PC-9 (cell line): ENCODE measurements at regions not wholly inside any gene's neighbourhood (a gene's known extent, or its start where the extent isn't known, plus 50 kb on each side); places are given as distances from the start of the nearest gene placed in this dataset.

Source experiments
- BruUV-seq: library from RNA; stranded (reverse); fragments of 400-500 nt; replicated peaks from 2 replicates; lab custom pipeline; 2021; lab: Mats Ljungman, UMichigan
- CTCF ChIA-PET: fragments of 300-600 bp; sonication (Branson Sonifier 250); formaldehyde crosslinking; loops from one replicate; lab custom pipeline; 2022; ENCODE audit warnings: antibody characterized with exemption; lab: Charles Lee
- POLR2A ChIA-PET: fragments of 300-600 bp; sonication (Branson Sonifier 250); formaldehyde crosslinking; loops from one replicate; lab custom pipeline; 2022; ENCODE audit warnings: antibody characterized with exemption; ENCODE audit not compliant: unreplicated experiment; lab: Charles Lee
- DNase-seq, 2 experiments: peaks; one replicate each; pipeline versions ENCODE4 v3.0.0 to v3.0.0-alpha.2; 2015 to 2022; ENCODE audit warnings: mixed read lengths in 1 of 2
- H2AFZ ChIP-seq: fragments of 200-600 bp; sonication (generic); 2 replicates; pipeline ENCODE4 v1.8.1; 2017; ENCODE audit warnings: antibody characterized with exemption
- H3F3A ChIP-seq: fragments of 200-600 bp; sonication (generic); 2 replicates; pipeline ENCODE4 v1.8.1; 2017; ENCODE audit warnings: antibody characterized with exemption, mild to moderate bottlenecking, low read depth; ENCODE audit not compliant: insufficient read depth
- H3K27ac ChIP-seq: fragments of 200-600 bp; sonication (generic); 2 replicates; pipeline ENCODE4 v1.6.1; 2016; ENCODE audit warnings: mixed run types
- H3K27me3 ChIP-seq: fragments of 200-600 bp; sonication (generic); 2 replicates; pipeline ENCODE4 v1.6.1; 2016; ENCODE audit warnings: low read depth, mixed run types; ENCODE audit not compliant: insufficient read depth
- H3K36me3 ChIP-seq: fragments of 200-600 bp; sonication (generic); 2 replicates; pipeline ENCODE4 v1.6.1; 2016; ENCODE audit warnings: low read depth, mixed run types
- H3K4me1 ChIP-seq: fragments of 200-600 bp; sonication (generic); replicated peaks from 2 replicates; pipeline ENCODE4 v1.6.1; 2016; ENCODE audit warnings: mixed run types; ENCODE audit not compliant: insufficient read depth
- H3K4me2 ChIP-seq: fragments of 200-600 bp; sonication (generic); 2 replicates; pipeline ENCODE4 v1.6.1; 2017; ENCODE audit warnings: mixed run types
- H3K4me3 ChIP-seq: fragments of 200-600 bp; sonication (generic); 2 replicates; pipeline ENCODE4 v1.6.1; 2016; ENCODE audit warnings: mixed run types
- H3K79me2 ChIP-seq: fragments of 200-600 bp; sonication (generic); 2 replicates; pipeline ENCODE4 v1.6.1; 2017; ENCODE audit warnings: low read depth, mixed run types
- H3K9me2 ChIP-seq: fragments of 200-600 bp; sonication (generic); 2 replicates; pipeline ENCODE4 v1.8.1; 2017; ENCODE audit warnings: mild to moderate bottlenecking; ENCODE audit not compliant: insufficient read depth
- H3K9me3 ChIP-seq: fragments of 200-600 bp; sonication (generic); 2 replicates; pipeline ENCODE4 v1.8.1; 2016; ENCODE audit warnings: low read depth; ENCODE audit not compliant: insufficient read depth
- H4K20me1 ChIP-seq: fragments of 200-600 bp; sonication (generic); 2 replicates; pipeline ENCODE4 v1.8.1; 2017; ENCODE audit not compliant: insufficient read depth
- EZH2 ChIP-seq: fragments of 200-600 bp; sonication (generic); IDR thresholded peaks from 2 replicates; pipeline ENCODE4 v1.8.0; 2017; ENCODE audit warnings: antibody characterized with exemption, low read depth
- intact Hi-C: fragments of 100-400 bp; cut with micrococcal nuclease; formaldehyde crosslinking; loops from one replicate; pipeline ENCODE4 v1.10.0; 2022; ENCODE audit not compliant: unreplicated experiment
- TF ChIP-seq, protein P1 (sequence below): fragments of 200-600 bp; sonication (generic); conservative IDR thresholded peaks from 2 replicates; pipeline ENCODE4 v1.6.1; 2017; ENCODE audit warnings: mixed run types, antibody characterized with exemption, mild to moderate bottlenecking, moderate library complexity

DNA sequence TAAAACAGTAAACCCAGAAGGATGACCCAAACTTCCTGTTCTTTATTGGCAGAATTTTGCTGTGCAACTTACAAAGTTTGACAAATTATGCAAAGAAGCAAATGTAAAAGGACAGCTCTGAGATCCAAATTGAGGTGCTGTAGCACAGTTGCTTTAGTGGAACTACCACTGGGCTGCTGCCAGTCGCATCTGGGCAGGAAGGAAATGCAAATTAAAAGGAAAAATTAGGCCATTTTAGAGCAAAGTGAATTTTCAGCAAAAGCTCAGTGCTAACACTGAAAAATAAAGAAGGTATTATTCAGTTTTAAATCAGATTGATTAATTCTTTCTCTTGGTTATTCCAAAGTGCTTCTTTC lies 104.5 kb downstream of the ZMAT3 start:
- Histone ChIP-seq H4K20me1 (no peaks in the 10 kb centered on the region), H3K4me3 (no peak overlapping the region), H3F3A (no peaks in the 10 kb centered on the region), H3K4me2 (no peak overlapping the region), H3K4me1 (peaks cover 16% of the 10 kb centered on the region; the same call in 1 of the 2 replicates), H3K9me2 (no peaks in the 10 kb centered on the region), H3K27ac (no peak overlapping the region), H3K9me3 (no peaks in the 10 kb centered on the region), H3K79me2 (no peaks in the 10 kb centered on the region), H3K27me3 (no peaks in the 10 kb centered on the region), H2AFZ (no peak overlapping the region), H3K36me3 (no peaks in the 10 kb centered on the region)
- ChIA-PET POLR2A (no interaction called here), CTCF (interaction anchor here (0.6 kb wide), 1 partner anchor 1318 kb away, joined by 3 read pairs; no protein-coding TSS in a partner anchor)
- no TSS peak for BruUV-seq
- DNase-seq, result no peak
- TF ChIP-seq EZH2, result no peak
- TF ChIP-seq, protein P1, sequence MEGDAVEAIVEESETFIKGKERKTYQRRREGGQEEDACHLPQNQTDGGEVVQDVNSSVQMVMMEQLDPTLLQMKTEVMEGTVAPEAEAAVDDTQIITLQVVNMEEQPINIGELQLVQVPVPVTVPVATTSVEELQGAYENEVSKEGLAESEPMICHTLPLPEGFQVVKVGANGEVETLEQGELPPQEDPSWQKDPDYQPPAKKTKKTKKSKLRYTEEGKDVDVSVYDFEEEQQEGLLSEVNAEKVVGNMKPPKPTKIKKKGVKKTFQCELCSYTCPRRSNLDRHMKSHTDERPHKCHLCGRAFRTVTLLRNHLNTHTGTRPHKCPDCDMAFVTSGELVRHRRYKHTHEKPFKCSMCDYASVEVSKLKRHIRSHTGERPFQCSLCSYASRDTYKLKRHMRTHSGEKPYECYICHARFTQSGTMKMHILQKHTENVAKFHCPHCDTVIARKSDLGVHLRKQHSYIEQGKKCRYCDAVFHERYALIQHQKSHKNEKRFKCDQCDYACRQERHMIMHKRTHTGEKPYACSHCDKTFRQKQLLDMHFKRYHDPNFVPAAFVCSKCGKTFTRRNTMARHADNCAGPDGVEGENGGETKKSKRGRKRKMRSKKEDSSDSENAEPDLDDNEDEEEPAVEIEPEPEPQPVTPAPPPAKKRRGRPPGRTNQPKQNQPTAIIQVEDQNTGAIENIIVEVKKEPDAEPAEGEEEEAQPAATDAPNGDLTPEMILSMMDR, result no peak
- intact Hi-C loops, result no loop called here

DNA sequence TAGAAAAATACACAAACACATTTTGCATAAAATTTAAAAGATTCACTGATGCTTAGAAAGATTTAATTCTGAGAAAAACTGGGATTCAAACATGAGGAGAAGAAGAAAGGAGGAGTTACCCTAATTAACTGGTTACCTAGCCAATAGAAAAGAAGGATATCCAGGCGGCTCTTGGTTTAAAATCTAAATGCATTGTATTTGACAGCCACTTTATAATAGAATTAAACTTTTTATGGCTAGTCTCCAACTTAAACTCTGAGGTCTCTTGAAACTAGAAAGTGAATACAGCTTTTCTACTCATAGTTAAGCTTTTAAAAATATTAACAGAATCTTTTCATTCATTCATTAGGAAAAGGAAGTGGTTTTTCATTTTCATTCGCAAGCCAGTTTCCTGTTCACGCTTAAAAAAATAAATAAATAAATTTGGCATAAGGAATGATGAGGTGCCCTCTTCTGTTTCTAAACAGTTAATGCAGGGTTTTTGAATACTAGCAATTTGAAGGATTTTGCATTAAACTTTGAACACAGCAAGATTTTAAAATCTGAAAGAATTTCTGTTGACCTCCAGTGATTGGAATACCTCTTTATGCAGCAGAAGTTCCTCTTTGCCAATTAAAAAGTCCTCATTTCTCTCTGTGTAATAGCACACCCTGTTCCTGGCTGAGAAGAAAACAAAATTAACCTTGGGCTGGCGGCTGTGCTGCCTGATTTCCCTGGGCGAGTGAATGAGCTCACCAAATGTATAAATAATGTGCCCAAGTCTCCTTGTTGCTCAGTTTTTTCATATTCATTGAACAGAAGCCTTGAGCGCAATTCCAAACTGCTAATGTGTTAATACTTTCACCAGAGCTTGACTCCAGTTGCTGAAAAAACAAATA lies 105.1 kb downstream of the ZMAT3 start:
- no peak overlapping the region for H3K27ac ChIP-seq
- H3F3A ChIP-seq, result no peaks in the 10 kb centered on the region
- CTCF ChIA-PET, result interaction anchor here (0.6 kb wide), 1 partner anchor 1318 kb away, joined by 3 read pairs; no protein-coding TSS in a partner anchor
- POLR2A ChIA-PET, result no interaction called here
- no peaks in the 10 kb centered on the region for H4K20me1 ChIP-seq
- H3K9me3 ChIP-seq, result no peaks in the 10 kb centered on the region
- peak in 1 of 2 experiments; percentile 47 for DNase-seq
- H3K4me3 ChIP-seq, result 0 out of 2 replicates have a peak overlapping the region, but pooled peaks have one; percentile 8
- intact Hi-C loops, result loop anchor here (1.0 kb wide), 1 partner anchor 530 kb away; no protein-coding TSS in a partner anchor
- H3K4me1 ChIP-seq, result peaks cover 10% of the 10 kb centered on the region; the same call in 1 of the 2 replicates
- no peaks in the 10 kb centered on the region for H3K27me3 ChIP-seq
- 0 out of 2 replicates have a peak overlapping the region, but pooled peaks have one; percentile 13 for H2AFZ ChIP-seq
- H3K4me2 ChIP-seq, result peak overlapping the region; percentile 33; the same call in 1 of the 2 replicates
- no peaks in the 10 kb centered on the region for H3K79me2 ChIP-seq
- TF ChIP-seq EZH2, result no peak
- TF ChIP-seq, protein P1, result peak; percentile 82
- no TSS peak for BruUV-seq
- H3K36me3 ChIP-seq, result no peaks in the 10 kb centered on the region
- H3K9me2 ChIP-seq, result no peaks in the 10 kb centered on the region

DNA sequence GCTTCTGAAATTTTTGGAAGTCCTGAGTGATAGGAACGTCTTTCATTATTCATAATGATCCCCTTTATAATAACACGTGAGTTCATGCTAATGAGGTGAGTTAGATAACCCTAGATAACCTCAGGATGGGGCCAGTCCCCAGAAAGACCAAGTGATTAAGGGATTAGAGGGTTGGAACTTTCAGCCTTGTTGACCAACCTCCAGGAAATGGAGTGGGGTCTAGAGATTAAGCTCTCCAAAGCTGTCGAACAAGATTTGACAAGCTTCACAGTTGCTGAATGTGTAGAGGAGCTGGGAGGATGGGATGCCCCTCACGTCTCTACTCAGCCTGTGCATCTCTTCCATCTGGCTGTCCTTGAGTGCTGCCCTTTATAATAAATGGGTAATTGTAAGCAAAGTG lies 107.1 kb downstream of the ZMAT3 start:
- H3K36me3 ChIP-seq, result no peaks in the 10 kb centered on the region
- H3K27ac ChIP-seq, result no peak overlapping the region
- no peaks in the 10 kb centered on the region for H3K27me3 ChIP-seq
- H3K9me3 ChIP-seq, result no peaks in the 10 kb centered on the region
- ChIA-PET CTCF (interaction anchor here (0.6 kb wide), 1 partner anchor 826 kb away, joined by 3 read pairs; no protein-coding TSS in a partner anchor), POLR2A (no interaction called here)
- peaks cover 4% of the 10 kb centered on the region; the same call in 1 of the 2 replicates for H3K4me1 ChIP-seq
- no peak for DNase-seq
- no TSS peak for BruUV-seq
- TF ChIP-seq, protein P1, result no peak
- TF ChIP-seq EZH2, result no peak
- no peaks in the 10 kb centered on the region for H4K20me1 ChIP-seq
- no peak overlapping the region for H2AFZ ChIP-seq
- no peak overlapping the region for H3K4me3 ChIP-seq
- H3K4me2 ChIP-seq, result no peak overlapping the region
- intact Hi-C loops, result no loop called here
- no peaks in the 10 kb centered on the region for H3K9me2 ChIP-seq
- no peaks in the 10 kb centered on the region for H3F3A ChIP-seq
- H3K79me2 ChIP-seq, result no peaks in the 10 kb centered on the region
